ENCODE measurements at regions not wholly inside any gene's neighbourhood (a gene's known extent, or its start where the extent isn't known, plus 50 kb on each side); places are given as distances from the start of the nearest gene placed in this dataset.

DNA sequence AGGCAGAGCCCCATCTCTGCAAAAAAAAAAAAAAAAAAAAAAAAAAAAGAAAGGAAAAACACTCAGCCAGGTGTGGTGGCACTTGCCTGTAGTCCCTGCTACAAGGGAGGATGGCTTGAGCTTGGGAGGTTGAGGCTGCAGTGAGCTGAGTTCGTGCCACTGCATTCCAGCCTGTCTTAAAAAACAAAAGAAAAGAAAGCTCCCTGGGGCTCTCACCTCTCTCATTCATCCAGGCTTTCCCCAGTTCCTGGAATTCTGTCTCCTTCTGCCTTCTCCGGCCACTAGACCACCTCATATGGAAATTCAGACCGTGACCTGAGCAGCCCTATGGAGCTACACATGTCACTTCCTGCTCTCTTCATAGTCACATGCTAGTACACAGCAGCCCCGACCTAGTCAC lies 101.1 kb upstream of the TAB2 start:
- TF ChIP-seq CTCF (IDR thresholded peaks at IDR 0.05; ENCODE audit: low read depth, low read length) = no peak
- no peak overlapping the region for H3K4me3 ChIP-seq (replicated peaks in 1 of 2; ENCODE audit: low read depth in 2 of 2, low read length in 2 of 2)
- no peak for DNase-seq (ENCODE audit: low read depth in 2 of 2)

DNA sequence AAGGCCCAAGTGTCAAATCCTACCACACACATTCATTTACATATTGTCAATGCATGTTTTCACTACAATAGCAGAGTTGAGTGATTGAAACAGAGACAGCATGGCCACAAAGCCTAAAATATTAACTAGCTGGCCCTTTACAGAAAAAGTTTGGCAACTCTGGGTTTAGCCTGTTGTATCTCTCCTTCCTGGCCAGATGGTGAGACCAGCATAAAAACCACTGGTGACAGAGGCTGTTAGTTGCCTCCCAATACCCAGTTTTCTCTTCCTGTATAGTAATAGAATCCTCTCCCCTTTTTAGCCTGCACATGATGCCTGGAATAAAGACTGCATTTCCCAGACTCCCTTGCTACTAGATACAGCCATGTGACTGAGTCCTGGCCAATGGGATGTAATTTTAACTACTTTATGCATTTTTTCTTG lies 100.0 kb upstream of the TAB2 start:
- DNase-seq (ENCODE audit: low read depth in 2 of 2) = no peak
- TF ChIP-seq CTCF (IDR thresholded peaks at IDR 0.05; ENCODE audit: low read depth, low read length) = no peak
- no peak overlapping the region for H3K4me3 ChIP-seq (replicated peaks in 1 of 2; ENCODE audit: low read depth in 2 of 2, low read length in 2 of 2)

DNA sequence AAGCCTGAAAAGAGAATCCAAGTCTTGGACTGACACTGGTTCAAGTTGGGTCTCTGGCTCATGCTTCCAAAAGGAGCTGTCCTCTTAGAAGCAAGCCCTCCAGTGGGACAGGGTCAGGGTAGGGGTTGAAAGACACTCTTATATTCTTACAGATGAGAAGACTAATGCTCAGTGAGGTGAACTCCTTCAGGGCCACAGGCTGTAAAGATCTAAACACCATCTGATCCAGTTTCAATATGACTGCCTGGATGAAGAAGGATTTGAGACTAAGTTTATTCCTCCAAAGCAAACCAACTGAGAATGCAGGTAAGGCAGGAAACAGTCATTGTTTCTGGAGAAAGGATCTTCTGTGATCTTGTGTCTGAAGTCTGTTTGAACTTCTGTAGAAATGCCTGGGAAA lies 99.0 kb upstream of the TAB2 start:
- H3K4me3 ChIP-seq (replicated peaks in 1 of 2; ENCODE audit: low read depth in 2 of 2, low read length in 2 of 2) = no peak overlapping the region
- no peak for TF ChIP-seq CTCF (IDR thresholded peaks at IDR 0.05; ENCODE audit: low read depth, low read length)
- no peak for DNase-seq (ENCODE audit: low read depth in 2 of 2)

GRCh38 chr6:149218915-149219314 lies 98.6 kb upstream of the TAB2 start:
- H3K4me3 ChIP-seq (replicated peaks in 1 of 2; ENCODE audit: low read depth in 2 of 2, low read length in 2 of 2) = no peak overlapping the region
- TF ChIP-seq CTCF (IDR thresholded peaks at IDR 0.05; ENCODE audit: low read depth, low read length) = no peak
- DNase-seq (ENCODE audit: low read depth in 2 of 2) = no peak

GRCh38 chr6:149220882-149221773 lies 96.4 kb upstream of the TAB2 start:
- H3K4me3 ChIP-seq (replicated peaks in 1 of 2; ENCODE audit: low read depth in 2 of 2, low read length in 2 of 2) = no peak overlapping the region
- DNase-seq (ENCODE audit: low read depth in 2 of 2) = no peak
- TF ChIP-seq CTCF (IDR thresholded peaks at IDR 0.05; ENCODE audit: low read depth, low read length) = no peak

- TF ChIP-seq CTCF (IDR thresholded peaks at IDR 0.05; ENCODE audit: low read depth, low read length) = no peak
- H3K4me3 ChIP-seq (replicated peaks in 1 of 2; ENCODE audit: low read depth in 2 of 2, low read length in 2 of 2) = no peak overlapping the region
- peak in 1 of 2 donors; percentile 17 for DNase-seq (ENCODE audit: low read depth in 2 of 2)
These were observed 95.8 kb upstream of the TAB2 start for GRCh38 chr6:149221774-149222070.

Data from cardiac fibroblast (primary cell).